ENCODE measurements at regions not wholly inside any gene's neighbourhood (a gene's known extent, or its start where the extent isn't known, plus 50 kb on each side); places are given as distances from the start of the nearest gene placed in this dataset.

- TF ChIP-seq CTCF (IDR thresholded peaks at IDR 0.05; ENCODE audit: poor library complexity, severe bottlenecking), result no peak
- TF ChIP-seq EZH2 (IDR thresholded peaks at IDR 0.05; ENCODE audit: borderline replicate concordance, insufficient read depth, low read length, poor library complexity, severe bottlenecking), result no peak
- TF ChIP-seq POLR2AphosphoS5 (IDR thresholded peaks at IDR 0.05), result peak; percentile 84
- peak; percentile 56 for TF ChIP-seq SMC3 (conservative IDR thresholded peaks at IDR 0.05; ENCODE audit: poor library complexity)
- peak; percentile 21 for TF ChIP-seq EP300 (conservative IDR thresholded peaks at IDR 0.05; ENCODE audit: poor library complexity, severe bottlenecking)
- TF ChIP-seq, protein P1, sequence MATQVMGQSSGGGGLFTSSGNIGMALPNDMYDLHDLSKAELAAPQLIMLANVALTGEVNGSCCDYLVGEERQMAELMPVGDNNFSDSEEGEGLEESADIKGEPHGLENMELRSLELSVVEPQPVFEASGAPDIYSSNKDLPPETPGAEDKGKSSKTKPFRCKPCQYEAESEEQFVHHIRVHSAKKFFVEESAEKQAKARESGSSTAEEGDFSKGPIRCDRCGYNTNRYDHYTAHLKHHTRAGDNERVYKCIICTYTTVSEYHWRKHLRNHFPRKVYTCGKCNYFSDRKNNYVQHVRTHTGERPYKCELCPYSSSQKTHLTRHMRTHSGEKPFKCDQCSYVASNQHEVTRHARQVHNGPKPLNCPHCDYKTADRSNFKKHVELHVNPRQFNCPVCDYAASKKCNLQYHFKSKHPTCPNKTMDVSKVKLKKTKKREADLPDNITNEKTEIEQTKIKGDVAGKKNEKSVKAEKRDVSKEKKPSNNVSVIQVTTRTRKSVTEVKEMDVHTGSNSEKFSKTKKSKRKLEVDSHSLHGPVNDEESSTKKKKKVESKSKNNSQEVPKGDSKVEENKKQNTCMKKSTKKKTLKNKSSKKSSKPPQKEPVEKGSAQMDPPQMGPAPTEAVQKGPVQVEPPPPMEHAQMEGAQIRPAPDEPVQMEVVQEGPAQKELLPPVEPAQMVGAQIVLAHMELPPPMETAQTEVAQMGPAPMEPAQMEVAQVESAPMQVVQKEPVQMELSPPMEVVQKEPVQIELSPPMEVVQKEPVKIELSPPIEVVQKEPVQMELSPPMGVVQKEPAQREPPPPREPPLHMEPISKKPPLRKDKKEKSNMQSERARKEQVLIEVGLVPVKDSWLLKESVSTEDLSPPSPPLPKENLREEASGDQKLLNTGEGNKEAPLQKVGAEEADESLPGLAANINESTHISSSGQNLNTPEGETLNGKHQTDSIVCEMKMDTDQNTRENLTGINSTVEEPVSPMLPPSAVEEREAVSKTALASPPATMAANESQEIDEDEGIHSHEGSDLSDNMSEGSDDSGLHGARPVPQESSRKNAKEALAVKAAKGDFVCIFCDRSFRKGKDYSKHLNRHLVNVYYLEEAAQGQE (IDR thresholded peaks at IDR 0.05; ENCODE audit: borderline replicate concordance), result peak; percentile 54
- no peak for TF ChIP-seq TAF1 (IDR thresholded peaks at IDR 0.05; ENCODE audit: low read depth)
- TF ChIP-seq MXI1 (conservative IDR thresholded peaks at IDR 0.05; ENCODE audit: poor library complexity, severe bottlenecking), result peak; percentile 97
- peak; percentile 58 for TF ChIP-seq RAD21 (conservative IDR thresholded peaks at IDR 0.05)
These were observed 383.2 kb downstream of the ZFHX3 start for GRCh38 chr16:72664509-72665408.
